ENCODE measurements at regions not wholly inside any gene's neighbourhood (a gene's known extent, or its start where the extent isn't known, plus 50 kb on each side); places are given as distances from the start of the nearest gene placed in this dataset.
A peak's percentile ranks its signal among the peaks of the same experiment; 100 is the strongest.
"Not testable (repeated sequence)": the region's sequence is repeated elsewhere in the genome, so short reads cannot be mapped to it uniquely, and the experiment has no call there.

DNA sequence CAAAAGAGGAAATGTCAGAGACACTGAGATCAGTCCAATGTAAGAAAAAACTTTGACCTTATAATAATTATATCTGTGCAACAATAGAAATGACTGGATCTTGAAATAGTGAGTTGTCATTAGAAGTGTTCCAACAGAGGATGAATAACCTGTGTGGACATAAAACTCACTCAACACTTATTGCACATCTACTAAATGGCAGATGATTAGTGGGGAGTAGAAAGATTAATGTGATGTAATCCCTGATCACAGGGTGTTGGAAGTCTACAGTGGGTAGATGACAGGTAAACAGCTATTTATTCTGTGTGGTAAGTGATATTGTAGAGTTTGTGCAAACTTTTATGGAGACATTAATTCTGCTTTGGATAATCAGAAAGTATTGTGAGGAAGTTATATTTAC is 177.3 kb upstream of the HMHB1 start:
- DNase-seq (ENCODE audit: low read depth): no peak

DNA sequence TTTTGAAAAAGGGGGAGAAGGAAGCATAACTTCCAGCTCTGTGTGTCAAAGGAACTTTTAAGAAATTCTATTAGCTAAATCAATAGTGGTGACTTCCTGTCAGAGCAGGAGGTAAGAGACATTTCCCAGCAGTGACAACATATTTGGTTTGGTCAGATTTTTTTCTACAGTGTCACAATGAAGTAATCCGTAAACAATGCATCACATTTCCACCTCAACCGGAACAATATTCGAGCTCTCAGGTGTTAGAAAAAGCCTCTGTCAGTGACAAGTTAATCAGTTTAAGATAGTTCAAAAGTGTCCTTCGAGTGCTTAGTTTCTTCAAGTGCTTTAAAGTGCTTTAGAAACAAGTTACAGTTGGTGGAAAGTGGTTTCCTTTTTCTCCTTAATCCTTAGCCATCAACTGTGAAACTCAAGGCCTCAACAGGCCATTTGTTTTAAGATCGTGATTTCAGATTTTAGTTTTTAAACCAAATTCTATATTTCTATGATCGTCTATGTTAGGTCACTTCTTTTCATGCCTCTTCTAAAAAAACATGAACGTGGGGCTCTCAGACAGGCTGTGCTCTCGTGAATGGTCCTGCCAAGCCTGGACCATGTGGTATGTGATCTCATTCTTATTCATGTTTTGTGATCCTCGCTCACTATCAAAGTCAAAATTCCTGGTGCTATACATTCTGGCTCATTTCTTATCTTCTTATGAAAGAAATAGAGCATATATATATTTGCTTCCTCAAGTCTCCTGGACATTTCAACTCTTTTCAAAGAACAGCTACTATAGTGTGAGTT is 181.9 kb upstream of the HMHB1 start:
- peak; percentile 59 for DNase-seq (ENCODE audit: low read depth)

DNA sequence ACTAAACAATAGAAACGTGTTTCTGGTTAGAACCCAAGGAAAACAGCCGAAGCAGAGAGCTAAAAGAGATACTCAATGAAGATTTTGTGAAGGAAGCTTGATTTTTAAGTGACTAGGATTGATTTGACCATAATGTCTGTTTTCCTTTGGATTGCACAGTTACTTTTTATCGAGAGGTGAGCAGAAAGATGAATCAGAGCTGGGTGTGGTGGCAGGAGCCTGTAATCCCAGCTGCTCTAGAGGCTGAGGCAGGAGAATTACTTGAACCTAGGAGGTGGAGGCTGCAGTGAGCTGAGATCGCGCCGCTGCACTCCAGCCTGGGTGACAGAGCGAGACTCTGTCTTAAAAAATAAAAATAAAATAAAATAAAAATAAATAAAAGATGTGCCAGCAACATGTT is 186.9 kb upstream of the HMHB1 start:
- not testable (repeated sequence) for DNase-seq (ENCODE audit: low read depth)

DNA sequence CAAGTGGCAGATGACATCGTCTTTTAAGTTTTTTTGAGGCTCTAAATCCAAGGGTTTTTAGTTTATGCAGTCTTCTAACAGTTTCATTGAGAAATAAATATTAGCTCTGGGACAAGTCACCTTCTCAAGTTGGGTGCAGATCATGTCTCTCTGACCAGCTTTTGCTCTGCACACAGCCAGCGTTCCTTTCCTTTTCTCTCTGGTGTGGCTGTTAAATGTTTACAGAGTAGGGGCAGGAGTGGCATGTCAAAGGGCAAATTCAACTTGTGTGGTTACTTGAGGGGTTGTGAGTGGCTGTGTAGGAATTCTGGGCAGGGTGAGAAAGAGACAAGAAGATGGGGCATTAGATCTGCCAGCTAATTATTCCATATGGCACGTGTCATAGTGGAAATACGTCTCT is 187.5 kb upstream of the HMHB1 start:
- peak; percentile 29 for DNase-seq (ENCODE audit: low read depth)

DNA sequence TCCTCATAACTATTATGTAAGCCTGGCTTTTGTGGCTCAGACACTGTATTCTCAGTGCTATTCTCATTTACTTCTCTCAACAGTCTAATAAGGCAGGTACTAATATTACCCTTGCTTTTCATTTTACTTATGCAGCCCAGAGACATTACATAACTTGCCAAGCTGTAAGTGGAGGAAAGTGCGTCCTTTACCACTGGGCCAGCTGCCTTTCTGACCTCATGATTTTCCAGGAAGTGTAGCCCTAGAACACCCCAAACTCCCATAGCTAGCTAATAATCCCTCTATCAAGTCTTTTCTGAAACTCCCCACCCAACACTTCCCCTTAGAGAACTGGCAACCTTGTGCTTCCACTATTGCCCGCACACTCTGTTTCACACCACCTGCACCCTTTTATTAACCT is 192.9 kb upstream of the HMHB1 start:
- DNase-seq (ENCODE audit: low read depth): no peak

DNA sequence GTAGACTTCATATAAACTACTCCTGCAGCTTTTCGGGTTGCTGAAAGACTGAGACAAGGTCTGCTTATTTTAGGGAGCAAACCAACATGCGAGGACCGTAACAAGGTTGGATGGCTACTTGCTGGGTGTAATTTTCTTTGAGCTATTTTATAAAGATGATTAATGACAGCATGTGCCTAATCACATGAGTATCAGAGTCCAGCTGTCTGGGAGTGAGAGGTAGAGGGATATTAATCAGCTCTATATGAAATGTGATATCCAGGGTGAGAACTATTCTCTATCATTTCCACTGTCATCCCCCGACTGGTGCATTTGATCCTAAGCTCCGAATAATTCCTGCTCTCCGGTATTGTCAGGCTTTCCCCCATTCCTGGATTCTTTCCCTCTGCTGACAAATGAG is 193.8 kb upstream of the HMHB1 start:
- DNase-seq (ENCODE audit: low read depth): no peak

DNA sequence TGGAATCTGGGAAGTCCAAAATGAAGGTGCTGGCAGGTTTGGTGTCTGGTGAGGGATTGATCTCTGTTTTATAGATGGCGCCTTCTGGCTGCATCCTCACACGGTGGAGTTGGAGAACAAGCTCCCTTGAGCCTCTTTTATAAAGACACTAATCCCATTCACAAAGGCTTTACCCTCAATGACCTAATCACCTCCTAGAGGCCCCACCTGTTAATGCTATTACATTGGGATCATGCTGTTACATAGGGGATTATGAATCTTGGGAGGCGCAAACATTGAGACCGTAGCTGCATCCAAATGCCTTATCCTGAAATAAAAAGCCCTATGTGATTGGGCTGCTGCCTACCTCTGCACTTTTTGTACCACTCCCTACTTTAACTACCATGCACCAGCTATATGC is 197.1 kb upstream of the HMHB1 start:
- DNase-seq (ENCODE audit: low read depth): no peak

DNA sequence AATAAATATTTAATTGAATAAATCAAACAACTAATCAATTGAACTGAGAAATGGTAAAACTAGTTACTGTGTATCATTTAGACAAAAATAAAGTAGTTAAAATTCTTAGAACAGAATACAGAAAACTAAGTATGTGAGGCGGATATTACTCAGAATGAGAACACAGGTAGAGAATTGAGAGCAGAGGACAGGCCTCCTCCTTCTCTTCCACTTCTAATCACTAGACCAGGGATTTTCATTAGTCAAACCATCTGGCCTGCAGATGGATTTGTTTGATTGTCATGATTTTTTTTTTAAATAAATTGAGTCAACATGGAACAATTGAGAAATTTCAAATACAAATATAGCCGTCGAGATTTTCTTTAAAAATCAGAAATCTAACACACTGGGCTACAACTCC is 198.6 kb upstream of the HMHB1 start:
- no peak for DNase-seq (ENCODE audit: low read depth)

DNA sequence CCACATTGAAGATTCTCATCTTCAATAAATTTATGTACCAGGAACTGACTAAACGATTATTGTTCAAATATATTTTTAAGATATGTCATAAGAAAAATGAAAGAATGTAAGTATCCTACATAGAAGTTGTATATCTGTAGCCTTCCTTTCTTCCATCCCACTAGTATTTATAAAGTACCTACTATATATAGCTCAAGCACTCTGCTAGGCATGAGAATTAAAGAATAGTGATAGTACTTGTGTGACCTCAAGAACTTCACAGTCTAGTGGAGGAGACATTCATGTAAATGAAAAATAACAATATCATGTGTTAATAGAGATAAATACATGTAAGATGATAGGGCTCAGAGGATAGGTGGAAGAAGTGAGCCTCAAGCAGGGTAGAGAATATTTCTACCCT is 201.0 kb upstream of the HMHB1 start:
- no peak for DNase-seq (ENCODE audit: low read depth)

DNA sequence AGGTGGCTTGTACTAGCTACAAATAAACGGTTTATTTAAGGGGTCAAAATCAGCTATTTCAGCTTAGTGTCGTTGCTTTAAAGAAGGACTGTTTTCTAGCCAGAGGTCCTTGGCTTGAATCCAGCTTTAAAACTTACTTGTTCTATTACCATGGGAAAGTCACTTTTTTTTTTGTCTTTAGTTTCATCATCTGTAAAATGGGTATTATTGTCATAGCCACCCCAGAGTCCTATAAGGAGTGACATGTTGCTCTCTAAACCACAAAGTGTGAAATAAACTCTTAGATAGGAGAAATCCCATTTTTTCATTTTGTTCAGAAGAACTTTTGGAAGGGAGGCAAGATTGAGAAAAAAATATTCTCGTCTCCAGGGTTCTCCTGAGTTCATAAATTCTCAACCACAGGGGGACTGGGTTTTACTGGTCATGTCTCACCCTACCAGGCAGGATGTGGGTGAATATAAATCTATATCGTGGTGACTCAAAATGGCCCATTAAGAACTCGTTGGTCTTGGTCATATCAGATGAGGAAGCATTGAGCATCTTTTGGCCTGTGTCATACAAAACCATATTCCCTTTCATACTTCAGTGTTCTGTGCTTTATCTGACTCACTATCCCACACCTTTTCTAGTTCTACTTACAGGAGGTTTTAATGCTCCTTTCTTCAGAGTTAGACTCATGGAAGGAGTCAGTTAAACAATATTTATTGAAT is 202.7 kb upstream of the NR3C1 start:
- DNase-seq (ENCODE audit: low read depth): peak; percentile 58

DNA sequence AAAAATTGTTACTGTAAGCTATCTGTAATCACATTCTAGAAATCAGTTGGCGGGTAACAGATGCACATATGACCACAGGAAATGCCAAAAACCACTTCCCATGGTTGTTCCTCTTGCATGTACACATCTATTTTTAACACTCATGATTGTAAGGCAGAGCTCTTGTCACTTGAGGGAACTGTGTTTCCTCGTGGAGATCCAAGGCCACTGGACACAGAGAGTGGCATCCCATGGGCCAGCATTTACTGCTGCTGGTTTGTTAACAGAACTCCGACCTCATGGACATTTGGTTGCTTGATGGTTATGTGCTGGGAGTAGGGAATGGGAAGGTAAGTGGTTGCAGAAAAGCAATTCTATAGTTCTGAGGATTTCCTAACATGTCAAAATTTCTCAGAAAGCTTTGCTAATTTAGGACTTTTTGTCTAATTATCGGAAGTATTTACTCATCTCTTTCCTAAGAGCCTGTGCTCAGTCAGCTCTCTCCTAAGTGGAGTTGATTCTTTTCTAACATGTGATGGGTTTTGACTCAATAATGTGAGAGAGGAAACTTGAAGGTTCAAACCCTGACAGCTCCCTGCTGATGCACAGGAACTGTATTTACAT is 202.0 kb upstream of the NR3C1 start:
- DNase-seq (ENCODE audit: low read depth): peak; percentile 72

DNA sequence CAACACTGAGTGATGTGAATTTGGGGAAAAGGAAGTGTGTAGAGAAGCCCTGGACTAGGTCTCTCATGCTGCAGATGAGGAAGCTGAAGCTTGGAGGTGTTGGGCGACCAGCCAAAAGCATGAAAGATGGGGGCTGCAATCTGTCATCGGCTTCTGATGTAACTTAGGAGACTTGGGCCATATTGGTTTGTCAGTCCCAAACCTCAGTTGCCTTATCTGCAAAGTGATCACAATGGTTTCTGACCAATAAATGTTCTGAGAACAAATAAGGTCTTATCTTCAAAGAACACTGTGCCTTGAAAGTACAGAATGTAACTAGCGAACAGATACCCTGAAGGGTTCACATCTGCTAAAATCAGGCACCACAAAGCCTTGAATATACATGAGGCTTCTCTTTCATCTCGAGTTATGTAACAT is 198.4 kb upstream of the NR3C1 start:
- no peak for DNase-seq (ENCODE audit: low read depth)

DNA sequence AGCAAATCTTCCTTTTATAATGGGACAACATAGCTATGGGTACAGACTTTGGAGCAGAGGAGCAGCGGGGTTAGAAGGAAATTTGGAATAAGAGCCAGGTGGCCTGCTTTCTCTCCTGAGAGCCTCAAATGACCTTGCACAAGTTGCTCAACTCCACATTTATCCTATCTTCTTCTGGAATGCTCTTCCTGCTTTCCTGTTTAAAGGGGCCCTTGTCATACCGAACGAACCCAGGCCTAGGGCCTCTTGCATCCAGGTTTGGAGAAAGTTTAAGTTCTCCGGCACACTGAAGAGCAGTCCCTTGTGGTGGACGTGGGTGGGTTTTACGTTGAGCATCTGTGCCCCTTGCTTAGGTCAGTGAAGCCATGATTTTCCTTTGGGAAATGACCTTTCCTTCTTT is 197.9 kb upstream of the NR3C1 start:
- DNase-seq (ENCODE audit: low read depth): no peak

DNA sequence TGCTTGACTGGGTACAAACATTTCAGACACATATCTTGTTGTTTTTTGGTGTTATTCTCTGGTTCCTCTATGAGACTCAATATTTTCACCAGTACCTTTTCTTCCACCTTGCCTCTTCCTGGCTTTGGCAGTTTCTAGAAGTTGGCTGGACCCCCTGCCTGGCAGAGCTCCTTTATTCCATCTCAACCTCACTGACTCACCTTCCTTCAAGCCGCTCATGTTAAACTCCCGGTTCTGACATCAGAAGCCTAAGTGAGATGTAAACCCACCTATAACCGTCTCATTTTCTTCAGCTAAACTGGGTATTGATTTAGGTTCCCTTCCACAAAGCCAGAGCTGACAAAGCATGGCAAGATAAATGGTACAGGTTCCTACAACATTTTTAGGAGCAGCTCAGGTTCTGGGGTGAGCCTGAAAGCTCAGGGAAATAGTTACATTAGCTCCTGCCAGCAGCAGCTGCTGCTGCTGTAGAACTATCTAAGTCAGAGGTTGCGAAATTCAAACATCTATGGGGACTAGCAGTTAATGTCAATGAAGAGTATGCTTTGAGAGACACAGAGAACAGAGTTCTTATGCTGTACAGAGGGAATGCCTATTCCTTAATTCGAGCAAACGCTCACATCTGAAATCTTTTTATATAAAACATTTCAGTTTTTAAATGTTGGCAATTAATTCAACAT is 197.1 kb upstream of the NR3C1 start:
- DNase-seq (ENCODE audit: low read depth): no peak

DNA sequence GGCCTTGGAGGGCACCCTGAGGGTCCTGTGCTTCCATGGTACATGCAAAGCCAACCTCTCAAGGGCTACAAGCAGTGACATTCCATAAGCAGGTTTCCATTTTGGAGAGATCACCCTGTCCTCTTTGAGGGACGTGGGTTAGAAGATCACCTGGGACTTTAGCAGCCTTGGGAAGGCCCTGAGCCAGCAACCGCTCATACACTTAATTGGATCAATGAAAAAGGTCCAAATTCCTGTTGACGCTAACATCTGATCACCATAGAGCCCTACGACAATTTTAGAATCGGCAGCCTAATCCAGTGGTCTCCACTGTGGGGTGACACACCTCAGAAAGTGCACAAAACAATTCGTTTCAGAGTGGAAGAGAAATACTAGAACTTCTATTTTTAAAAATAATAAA is 196.0 kb upstream of the NR3C1 start:
- DNase-seq (ENCODE audit: low read depth): no peak

DNA sequence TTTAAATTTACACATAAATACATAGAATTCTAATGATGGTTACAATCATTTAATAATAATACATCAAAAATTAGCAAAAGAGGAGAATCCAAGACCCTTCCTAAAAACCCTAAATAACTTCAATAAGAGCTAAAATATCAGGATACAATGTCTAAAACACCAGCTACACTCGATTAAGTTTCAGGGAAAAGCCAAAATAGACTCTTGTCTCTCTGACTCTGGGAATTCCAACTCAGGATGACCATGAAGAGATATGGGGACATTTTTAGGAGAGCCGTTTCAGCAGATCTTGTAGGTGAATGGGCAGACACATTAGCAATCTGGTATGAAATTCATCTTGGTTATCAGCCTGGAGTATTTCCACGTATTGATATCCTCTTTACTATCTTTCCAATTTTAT is 193.3 kb upstream of the NR3C1 start:
- DNase-seq (ENCODE audit: low read depth): no peak

DNA sequence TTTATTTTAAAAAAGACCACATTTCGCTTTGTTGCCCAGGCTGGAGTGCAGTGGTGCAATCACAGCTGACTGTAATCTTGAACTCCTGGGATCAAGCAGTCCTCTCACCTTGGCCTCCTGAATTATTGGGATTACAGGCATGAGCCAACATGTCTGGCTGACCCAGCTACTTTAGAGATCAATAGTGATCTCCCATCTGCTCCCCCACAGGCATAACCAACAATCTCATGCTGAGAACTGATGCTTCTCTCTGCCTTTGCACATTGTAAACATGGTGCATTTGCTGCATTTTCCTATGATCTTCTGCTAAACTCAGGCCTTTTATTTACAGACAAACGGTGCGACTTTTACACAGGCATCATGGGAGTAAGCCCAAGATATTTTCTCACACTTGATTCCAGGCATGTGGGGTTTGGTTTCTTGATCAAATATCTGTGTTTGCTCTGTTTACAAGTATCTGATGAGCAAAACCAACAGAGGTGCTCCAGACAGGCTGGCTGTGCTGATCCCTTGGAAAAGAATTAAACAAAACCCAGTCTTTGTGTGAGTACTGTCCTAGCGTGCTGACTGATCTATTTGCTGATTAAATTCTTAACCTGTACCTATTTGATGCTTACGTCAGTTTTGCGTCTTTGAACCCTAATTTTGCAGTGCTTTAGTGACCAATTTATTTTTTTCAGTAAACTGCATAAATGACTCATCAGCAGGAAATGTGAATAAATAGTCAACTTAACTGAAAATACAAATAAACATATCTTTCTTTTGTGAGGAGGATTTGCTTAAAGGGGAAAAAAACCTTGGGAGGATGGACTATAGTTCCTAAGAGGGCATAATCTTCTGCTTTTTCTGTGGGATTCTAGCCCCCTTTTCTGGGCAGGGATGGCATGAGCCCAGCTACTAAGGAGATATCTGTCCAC is 191.7 kb upstream of the NR3C1 start:
- peak; percentile 36 for DNase-seq (ENCODE audit: low read depth)

DNA sequence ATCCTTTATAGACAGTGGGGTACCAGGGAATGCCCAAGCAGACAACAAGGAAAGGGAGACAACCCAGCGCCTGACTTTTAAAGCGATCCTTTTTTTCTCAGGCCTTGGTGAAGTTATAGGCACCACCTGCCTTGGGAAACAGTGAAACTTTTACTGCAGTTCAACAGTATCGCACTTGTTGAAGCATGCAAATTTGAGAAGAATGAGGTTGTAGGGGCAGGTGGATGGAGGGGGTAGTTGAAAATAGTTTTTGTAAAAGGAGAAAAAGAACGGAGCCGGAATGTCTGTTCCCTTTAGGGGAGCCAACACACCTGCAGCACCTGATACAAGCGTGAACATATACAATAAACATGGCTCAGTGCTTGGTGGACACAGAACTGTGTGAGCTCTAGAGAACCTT is 190.2 kb upstream of the NR3C1 start:
- DNase-seq (ENCODE audit: low read depth): no peak

DNA sequence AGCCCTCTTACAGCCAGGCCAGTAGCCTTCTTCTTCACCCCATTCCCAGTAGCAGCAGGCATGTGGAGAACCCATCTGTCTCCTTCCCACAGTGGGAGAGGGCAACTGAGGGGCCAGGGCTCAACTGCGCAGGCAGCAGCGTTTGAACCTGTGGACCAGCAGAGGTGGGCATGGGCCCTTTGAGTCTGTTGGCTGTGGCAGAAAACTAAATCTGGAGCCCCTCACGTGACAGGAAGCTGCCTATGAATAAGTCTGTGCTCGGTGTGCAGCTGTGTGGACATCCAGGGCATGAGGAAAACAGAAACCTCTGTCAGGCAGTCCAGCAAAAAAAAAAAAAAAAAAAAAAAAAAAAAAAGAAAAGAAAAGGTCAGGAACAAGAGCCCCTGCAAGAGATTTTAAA is 189.2 kb upstream of the NR3C1 start:
- DNase-seq (ENCODE audit: low read depth): peak; percentile 45

DNA sequence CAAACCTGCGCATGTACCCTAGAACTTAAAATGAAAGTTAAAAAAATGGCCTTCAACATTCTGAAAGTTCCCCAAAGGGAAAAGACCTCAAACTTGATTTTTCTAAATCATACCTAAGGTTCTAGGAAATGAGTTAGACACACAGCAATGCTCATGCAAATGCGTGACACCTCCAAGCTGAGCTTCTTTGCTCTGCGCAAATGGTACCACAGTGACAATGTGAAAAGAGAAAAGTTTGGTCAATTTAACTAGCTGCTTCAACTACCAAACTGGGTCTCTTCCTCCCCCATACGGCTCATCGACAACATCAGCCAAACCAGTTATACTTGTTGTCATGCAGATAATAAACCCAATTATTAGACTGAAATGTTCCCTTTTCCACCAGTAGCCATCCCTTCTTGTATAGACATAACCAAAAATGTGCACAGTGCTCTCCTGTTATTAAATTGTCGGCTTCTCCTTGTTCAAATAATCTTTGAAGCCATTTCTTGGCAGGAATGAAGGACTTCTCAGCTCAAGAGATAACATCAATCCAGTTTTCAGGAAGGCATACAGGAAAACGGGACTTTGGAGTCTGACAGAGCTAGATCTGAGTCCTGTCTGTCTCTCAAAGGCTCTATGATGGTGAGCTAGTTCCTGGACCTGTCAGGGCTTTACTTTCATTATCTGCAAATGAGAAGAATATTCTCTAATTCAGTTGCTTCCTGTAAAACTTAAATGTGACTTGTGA is 185.6 kb upstream of the NR3C1 start:
- DNase-seq (ENCODE audit: low read depth): no peak

DNA sequence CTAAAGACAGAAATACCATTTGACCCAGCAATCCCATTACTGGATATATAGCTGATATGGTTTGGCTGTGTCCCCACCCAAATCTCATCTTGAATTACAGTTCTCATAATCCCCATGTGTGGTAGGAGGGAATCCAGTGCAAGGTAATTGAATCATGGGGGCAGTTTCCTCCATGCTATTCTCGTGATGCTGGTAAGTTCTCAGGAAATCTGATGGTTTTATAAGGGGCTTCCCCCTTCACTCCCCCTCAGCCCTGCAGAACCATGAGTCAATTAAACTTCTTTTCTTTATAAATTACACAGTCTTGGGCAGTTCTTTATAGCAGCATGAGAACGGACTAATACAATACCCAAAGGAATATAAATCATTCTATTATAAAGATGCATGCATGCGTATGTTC is 184.6 kb upstream of the NR3C1 start:
- DNase-seq (ENCODE audit: low read depth): not testable (repeated sequence)
